Astrocyte (in vitro differentiated cells and primary cell): ENCODE measurements at regions not wholly inside any gene's neighbourhood (a gene's known extent, or its start where the extent isn't known, plus 50 kb on each side); places are given as distances from the start of the nearest gene placed in this dataset.

Source experiments
- DNase-seq: peaks from one replicate; pipeline ENCODE4 v3.0.0-alpha.2; 2010; ENCODE audit warnings: low read depth
- FAIRE-seq: peaks from 2 replicates; lab custom pipeline; 2011; peaks lifted over from hg19 to GRCh38; lab: Jason Lieb, UNC
- H2AFZ ChIP-seq: 2 replicates; pipeline ENCODE4 v1.6.0; 2012; ENCODE audit warnings: low read depth, low read length, inconsistent platforms
- H3K27ac ChIP-seq: 2 replicates; pipeline ENCODE4 v1.5.1; 2011; ENCODE audit warnings: low read depth, low read length, inconsistent platforms
- H3K27me3 ChIP-seq: 2 replicates; pipeline ENCODE4 v1.6.0; 2011; ENCODE audit warnings: low read length, inconsistent platforms; ENCODE audit not compliant: insufficient read depth
- H3K36me3 ChIP-seq: 2 replicates; pipeline ENCODE4 v1.5.1; 2011; ENCODE audit warnings: low read length, inconsistent platforms; ENCODE audit not compliant: insufficient read depth
- H3K4me1 ChIP-seq: 2 replicates; pipeline ENCODE4 v1.5.1; 2011; ENCODE audit warnings: low read length, inconsistent platforms; ENCODE audit not compliant: insufficient read depth
- H3K4me2 ChIP-seq: 2 replicates; pipeline ENCODE4 v1.6.0; 2012; ENCODE audit warnings: low read length, inconsistent platforms
- H3K4me3 ChIP-seq: 2 replicates; pipeline ENCODE4 v1.5.1; 2011; ENCODE audit warnings: low read depth, mild to moderate bottlenecking, low read length, inconsistent platforms; ENCODE audit not compliant: insufficient read depth
- H3K79me2 ChIP-seq: 2 replicates; pipeline ENCODE4 v1.6.0; 2012; ENCODE audit warnings: mild to moderate bottlenecking, low read length, inconsistent platforms; ENCODE audit not compliant: insufficient read depth
- H3K9ac ChIP-seq: 2 replicates; pipeline ENCODE4 v1.6.0; 2012; ENCODE audit warnings: mild to moderate bottlenecking, low read length, inconsistent platforms
- H3K9me3 ChIP-seq: 2 replicates; pipeline ENCODE4 v1.5.1; 2012; ENCODE audit warnings: low read depth, mild to moderate bottlenecking, low read length, inconsistent platforms; ENCODE audit not compliant: insufficient read depth
- H4K20me1 ChIP-seq: 2 replicates; pipeline ENCODE4 v1.6.0; 2012; ENCODE audit warnings: low read length, inconsistent platforms; ENCODE audit not compliant: insufficient read depth
- H3K27ac Mint-ChIP-seq: one replicate; pipeline ENCODE4 v1.8.0; 2021; ENCODE audit warnings: mild to moderate bottlenecking, mixed read lengths; ENCODE audit not compliant: unreplicated experiment
- H3K27me3 Mint-ChIP-seq: one replicate; pipeline ENCODE4 v1.8.0; 2021; ENCODE audit warnings: low read depth, mixed read lengths; ENCODE audit not compliant: unreplicated experiment
- H3K36me3 Mint-ChIP-seq: one replicate; pipeline ENCODE4 v1.8.0; 2021; ENCODE audit warnings: low read depth, mixed read lengths; ENCODE audit not compliant: unreplicated experiment
- H3K4me1 Mint-ChIP-seq: one replicate; pipeline ENCODE4 v1.8.0; 2021; ENCODE audit warnings: low read depth, mixed read lengths; ENCODE audit not compliant: unreplicated experiment
- H3K4me3 Mint-ChIP-seq: one replicate; pipeline ENCODE4 v1.8.0; 2021; ENCODE audit warnings: mild to moderate bottlenecking, moderate library complexity, mixed read lengths; ENCODE audit not compliant: unreplicated experiment
- H3K9me3 Mint-ChIP-seq: one replicate; pipeline ENCODE4 v1.8.0; 2021; ENCODE audit warnings: mild to moderate bottlenecking, mixed read lengths; ENCODE audit not compliant: unreplicated experiment
- EZH2 ChIP-seq: IDR thresholded peaks from 2 replicates; pipeline ENCODE4 v1.6.1; 2012; ENCODE audit warnings: mild to moderate bottlenecking, low read length, inconsistent platforms; ENCODE audit not compliant: insufficient read depth
- TF ChIP-seq, protein P1 (sequence below): IDR thresholded peaks from 2 replicates; pipeline ENCODE4 v1.5.1; 2011; ENCODE audit warnings: low read depth, mild to moderate bottlenecking, inconsistent platforms, low read length, moderate library complexity; ENCODE audit not compliant: insufficient read depth

DNA sequence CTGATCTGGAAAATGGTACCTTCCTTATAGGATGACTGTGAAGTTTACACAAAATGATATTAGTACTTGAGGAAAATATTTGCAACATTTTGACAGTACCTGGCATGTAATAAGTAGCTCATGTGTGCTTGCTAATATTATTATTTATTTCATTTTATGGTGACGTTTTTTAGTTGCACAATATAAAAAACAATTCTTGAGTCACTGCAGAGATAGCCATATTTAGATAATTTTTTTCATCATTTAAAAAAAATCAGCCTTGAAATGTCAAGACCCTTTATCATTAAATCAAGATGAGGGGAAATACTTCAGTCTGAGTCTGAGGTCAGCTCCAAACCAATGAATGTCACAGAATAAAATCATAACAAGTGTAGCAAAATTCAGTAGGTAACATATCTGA lies 196.8 kb upstream of the RUNX1 start:
- H3K27me3 Mint-ChIP-seq: no peaks in the 10 kb centered on the region
- Histone ChIP-seq H3K9ac (no peak overlapping the region), H3K4me3 (no peak overlapping the region), H3K4me2 (no peak overlapping the region), H3K27ac (no peak overlapping the region), H2AFZ (no peak overlapping the region), H3K79me2 (no peaks in the 10 kb centered on the region), H3K27me3 (no peaks in the 10 kb centered on the region), H3K4me1 (no peaks in the 10 kb centered on the region), H3K9me3 (no peaks in the 10 kb centered on the region), H4K20me1 (no peaks in the 10 kb centered on the region), H3K36me3 (no peaks in the 10 kb centered on the region)
- no peaks in the 10 kb centered on the region for H3K4me1 Mint-ChIP-seq
- H3K36me3 Mint-ChIP-seq: no peaks in the 10 kb centered on the region
- no peak for DNase-seq
- H3K4me3 Mint-ChIP-seq: no peak overlapping the region
- no peak overlapping the region for H3K27ac Mint-ChIP-seq
- TF ChIP-seq, protein P1, sequence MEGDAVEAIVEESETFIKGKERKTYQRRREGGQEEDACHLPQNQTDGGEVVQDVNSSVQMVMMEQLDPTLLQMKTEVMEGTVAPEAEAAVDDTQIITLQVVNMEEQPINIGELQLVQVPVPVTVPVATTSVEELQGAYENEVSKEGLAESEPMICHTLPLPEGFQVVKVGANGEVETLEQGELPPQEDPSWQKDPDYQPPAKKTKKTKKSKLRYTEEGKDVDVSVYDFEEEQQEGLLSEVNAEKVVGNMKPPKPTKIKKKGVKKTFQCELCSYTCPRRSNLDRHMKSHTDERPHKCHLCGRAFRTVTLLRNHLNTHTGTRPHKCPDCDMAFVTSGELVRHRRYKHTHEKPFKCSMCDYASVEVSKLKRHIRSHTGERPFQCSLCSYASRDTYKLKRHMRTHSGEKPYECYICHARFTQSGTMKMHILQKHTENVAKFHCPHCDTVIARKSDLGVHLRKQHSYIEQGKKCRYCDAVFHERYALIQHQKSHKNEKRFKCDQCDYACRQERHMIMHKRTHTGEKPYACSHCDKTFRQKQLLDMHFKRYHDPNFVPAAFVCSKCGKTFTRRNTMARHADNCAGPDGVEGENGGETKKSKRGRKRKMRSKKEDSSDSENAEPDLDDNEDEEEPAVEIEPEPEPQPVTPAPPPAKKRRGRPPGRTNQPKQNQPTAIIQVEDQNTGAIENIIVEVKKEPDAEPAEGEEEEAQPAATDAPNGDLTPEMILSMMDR: no peak
- no peak for TF ChIP-seq EZH2
- FAIRE-seq: no peak
- H3K9me3 Mint-ChIP-seq: peaks cover 5% of the 10 kb centered on the region

DNA sequence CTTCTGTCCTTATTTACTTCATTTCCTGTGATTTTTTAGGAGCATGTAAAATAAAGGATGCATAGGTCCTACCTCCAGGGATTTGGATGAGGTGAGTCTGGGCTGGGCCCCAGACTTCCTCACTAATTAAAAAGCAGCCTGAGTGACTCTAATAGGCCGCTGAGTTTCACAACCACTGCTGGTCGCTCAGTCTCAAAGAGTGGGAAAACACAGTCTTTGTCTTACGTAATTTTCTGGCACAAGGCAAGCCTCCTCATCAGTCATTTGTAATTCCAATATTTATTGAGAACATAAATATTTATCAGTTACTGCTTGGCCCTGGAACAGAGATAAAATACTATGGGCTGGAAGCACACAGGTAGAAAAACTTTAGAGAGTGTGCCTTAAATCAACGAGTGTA lies 195.4 kb upstream of the RUNX1 start:
- TF ChIP-seq, protein P1: no peak
- no peak for TF ChIP-seq EZH2
- Histone ChIP-seq H2AFZ (no peak overlapping the region), H3K27me3 (no peaks in the 10 kb centered on the region), H3K36me3 (no peaks in the 10 kb centered on the region), H3K27ac (no peak overlapping the region), H3K79me2 (no peaks in the 10 kb centered on the region), H3K4me2 (no peak overlapping the region), H4K20me1 (no peaks in the 10 kb centered on the region), H3K9me3 (no peaks in the 10 kb centered on the region), H3K9ac (no peak overlapping the region), H3K4me1 (peaks cover 4% of the 10 kb centered on the region), H3K4me3 (no peak overlapping the region)
- peaks cover 2% of the 10 kb centered on the region for H3K9me3 Mint-ChIP-seq
- no peak overlapping the region for H3K4me3 Mint-ChIP-seq
- H3K27me3 Mint-ChIP-seq: no peaks in the 10 kb centered on the region
- DNase-seq: no peak
- FAIRE-seq: no peak
- no peak overlapping the region for H3K27ac Mint-ChIP-seq
- no peaks in the 10 kb centered on the region for H3K4me1 Mint-ChIP-seq
- H3K36me3 Mint-ChIP-seq: no peaks in the 10 kb centered on the region

DNA sequence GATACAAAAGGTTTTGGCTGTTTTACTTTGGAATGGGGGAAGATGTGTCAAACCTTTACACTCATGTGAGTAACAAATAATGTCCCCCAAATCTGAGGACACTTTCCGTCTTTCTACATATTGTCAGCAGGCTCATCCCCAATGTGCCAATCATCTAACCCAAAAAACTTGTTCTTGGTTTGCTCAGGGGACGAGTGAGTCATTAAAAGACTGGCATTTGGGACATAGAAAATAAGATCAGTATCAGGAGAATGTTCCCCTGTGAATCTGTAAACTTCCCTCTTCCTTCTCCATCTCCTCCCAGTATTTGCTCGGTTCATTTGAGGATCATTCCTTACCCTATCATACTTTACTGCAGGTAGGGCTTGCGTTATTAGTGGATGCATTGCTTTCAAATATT lies 194.1 kb upstream of the RUNX1 start:
- no peak for TF ChIP-seq EZH2
- TF ChIP-seq, protein P1: no peak
- Histone ChIP-seq H3K36me3 (no peaks in the 10 kb centered on the region), H2AFZ (no peak overlapping the region), H3K4me1 (peaks cover 4% of the 10 kb centered on the region), H3K79me2 (no peaks in the 10 kb centered on the region), H3K27ac (no peak overlapping the region), H3K9me3 (no peaks in the 10 kb centered on the region), H3K4me2 (no peak overlapping the region), H3K27me3 (no peaks in the 10 kb centered on the region), H4K20me1 (no peaks in the 10 kb centered on the region), H3K4me3 (no peak overlapping the region), H3K9ac (no peak overlapping the region)
- H3K4me1 Mint-ChIP-seq: peaks cover 2% of the 10 kb centered on the region
- H3K27ac Mint-ChIP-seq: no peak overlapping the region
- DNase-seq: no peak
- no peaks in the 10 kb centered on the region for H3K36me3 Mint-ChIP-seq
- H3K9me3 Mint-ChIP-seq: peaks cover 4% of the 10 kb centered on the region
- no peaks in the 10 kb centered on the region for H3K27me3 Mint-ChIP-seq
- no peak overlapping the region for H3K4me3 Mint-ChIP-seq
- no peak for FAIRE-seq
